Choroid plexus epithelial cell (primary cell): ENCODE measurements at regions not wholly inside any gene's neighbourhood (a gene's known extent, or its start where the extent isn't known, plus 50 kb on each side); places are given as distances from the start of the nearest gene placed in this dataset.

Source experiments
- DNase-seq: peaks from one replicate; pipeline ENCODE4 v3.0.0-alpha.2; 2010; ENCODE audit warnings: low read depth
- H3K4me3 ChIP-seq: 2 replicates; pipeline ENCODE4 v1.5.1; 2011; ENCODE audit warnings: low read depth, mild to moderate bottlenecking, control low read depth, low read length, moderate library complexity
- TF ChIP-seq, protein P1 (sequence below): conservative IDR thresholded peaks from 2 replicates; pipeline ENCODE4 v1.5.1; 2011; ENCODE audit warnings: low read depth, mild to moderate bottlenecking, control low read depth, inconsistent platforms, low read length, moderate library complexity

DNA sequence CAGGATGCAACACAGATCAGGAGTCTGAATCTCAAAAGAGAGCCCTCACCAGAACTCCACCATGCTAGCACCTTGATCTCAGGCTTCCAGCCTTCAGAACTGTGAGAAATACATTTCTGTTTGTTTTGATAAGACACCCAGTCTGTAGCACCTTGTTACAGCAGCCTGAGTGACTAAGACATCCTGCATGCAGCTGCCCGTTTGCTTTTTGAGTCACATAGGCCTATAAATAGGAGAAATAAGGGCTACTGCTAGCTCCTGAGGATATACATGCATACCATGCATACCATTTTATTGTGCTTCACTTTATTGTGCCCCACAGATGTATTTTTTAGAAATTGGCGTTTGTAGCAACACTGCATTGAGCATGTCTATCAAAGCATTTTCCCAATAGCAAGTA, 337.8 kb downstream of the CDH2 start:
- TF ChIP-seq, protein P1, sequence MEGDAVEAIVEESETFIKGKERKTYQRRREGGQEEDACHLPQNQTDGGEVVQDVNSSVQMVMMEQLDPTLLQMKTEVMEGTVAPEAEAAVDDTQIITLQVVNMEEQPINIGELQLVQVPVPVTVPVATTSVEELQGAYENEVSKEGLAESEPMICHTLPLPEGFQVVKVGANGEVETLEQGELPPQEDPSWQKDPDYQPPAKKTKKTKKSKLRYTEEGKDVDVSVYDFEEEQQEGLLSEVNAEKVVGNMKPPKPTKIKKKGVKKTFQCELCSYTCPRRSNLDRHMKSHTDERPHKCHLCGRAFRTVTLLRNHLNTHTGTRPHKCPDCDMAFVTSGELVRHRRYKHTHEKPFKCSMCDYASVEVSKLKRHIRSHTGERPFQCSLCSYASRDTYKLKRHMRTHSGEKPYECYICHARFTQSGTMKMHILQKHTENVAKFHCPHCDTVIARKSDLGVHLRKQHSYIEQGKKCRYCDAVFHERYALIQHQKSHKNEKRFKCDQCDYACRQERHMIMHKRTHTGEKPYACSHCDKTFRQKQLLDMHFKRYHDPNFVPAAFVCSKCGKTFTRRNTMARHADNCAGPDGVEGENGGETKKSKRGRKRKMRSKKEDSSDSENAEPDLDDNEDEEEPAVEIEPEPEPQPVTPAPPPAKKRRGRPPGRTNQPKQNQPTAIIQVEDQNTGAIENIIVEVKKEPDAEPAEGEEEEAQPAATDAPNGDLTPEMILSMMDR = no peak
- peak; percentile 94 for DNase-seq
- no peak overlapping the region for H3K4me3 ChIP-seq

DNA sequence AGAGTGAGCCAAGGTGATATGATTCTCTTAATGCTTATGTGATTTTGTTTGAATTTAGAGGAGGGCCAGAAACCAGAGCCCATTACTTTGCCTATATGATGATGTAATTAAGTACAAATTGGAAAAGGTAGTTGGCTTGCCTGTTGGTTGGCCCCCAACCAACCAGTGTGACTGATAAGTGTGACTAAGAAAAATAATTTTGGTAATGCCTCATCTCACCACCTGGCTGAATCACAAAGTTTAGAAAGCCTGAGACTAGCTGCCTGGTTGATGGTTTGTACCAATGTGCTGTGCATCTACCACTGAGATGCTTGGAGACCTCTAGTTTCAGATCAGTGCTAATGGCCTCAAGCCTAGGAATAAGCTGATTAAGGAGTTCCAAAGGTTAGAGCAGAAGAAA, 338.7 kb downstream of the CDH2 start:
- no peak for DNase-seq
- H3K4me3 ChIP-seq = no peak overlapping the region
- TF ChIP-seq, protein P1 = peak; percentile 2

DNA sequence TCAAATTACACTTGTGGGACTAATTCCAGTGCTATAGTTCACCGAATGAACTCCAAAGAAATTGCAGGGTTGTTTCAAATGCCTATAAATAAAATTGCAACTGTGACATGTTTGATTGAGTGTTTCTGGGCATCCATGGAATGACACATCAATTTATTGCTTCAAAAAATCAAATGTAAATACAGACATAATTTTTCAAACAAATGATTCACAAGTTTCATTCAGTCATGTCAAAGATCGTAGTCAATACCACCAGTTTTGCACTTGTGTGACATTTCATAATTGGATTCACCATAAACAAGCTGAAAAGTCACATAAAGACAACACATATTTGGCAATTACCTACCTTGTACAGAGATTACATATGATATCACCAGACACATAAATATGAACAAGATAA, 350.8 kb downstream of the CDH2 start:
- no peak overlapping the region for H3K4me3 ChIP-seq
- TF ChIP-seq, protein P1 = no peak
- no peak for DNase-seq

DNA sequence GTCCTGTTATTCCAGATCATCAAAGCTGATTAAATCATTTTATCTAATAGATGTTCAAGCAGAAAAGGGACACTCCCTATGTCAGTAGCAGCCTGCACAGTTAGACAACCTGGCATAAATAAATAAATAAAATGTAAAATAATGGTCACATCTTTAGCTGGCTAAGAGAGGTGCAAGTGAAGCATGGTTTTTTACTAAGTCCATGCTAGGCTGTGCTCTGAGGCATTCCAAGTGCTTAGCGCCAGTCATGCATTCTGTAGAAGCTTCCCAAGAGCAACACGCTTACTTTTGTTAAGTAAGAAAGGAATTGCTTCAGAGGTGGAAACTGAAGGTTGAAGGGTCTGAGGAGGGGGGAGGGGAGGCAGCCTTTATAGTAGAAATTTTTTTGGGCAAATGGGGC, 351.2 kb downstream of the CDH2 start:
- no peak for DNase-seq
- no peak overlapping the region for H3K4me3 ChIP-seq
- TF ChIP-seq, protein P1 = no peak

DNA sequence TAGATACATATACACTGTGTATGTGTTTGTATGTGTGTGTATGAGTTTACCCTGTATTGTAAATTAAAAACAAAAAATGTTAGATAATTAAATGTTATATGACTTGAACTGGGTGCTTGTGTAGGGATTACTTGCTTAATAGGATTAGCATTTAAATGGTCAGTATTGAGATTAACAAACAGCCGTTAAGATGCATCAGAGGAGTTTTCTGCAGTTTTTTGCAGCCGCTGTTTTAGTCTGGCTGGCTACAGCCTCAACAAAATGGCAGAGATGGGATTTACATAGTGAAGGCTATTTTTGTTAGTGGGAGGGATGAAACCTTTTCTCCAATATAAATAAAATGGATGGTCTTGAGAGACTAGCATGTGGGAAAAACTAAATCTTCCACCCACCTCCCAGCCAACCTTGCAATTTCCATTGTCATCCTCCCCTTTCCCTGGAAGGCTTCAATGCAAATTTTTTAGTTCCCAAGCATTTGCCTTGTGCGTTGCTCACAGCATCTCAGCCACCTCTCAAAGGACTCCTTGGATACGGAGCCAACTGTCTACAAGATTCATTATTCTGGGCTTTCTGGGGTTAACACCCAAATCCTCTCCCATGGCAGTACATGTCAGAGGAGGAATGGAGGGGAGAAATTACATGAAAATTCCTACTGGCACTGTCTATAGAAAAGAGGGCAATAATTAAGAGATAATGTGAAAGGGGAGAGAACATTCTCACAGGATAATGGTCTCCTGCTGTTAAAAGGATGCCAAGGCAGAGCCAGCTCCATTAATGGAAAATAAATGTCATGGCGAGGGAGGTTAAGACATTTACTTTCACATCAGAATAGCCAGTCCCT, 351.9 kb downstream of the CDH2 start:
- H3K4me3 ChIP-seq = no peak overlapping the region
- TF ChIP-seq, protein P1 = no peak
- no peak for DNase-seq

DNA sequence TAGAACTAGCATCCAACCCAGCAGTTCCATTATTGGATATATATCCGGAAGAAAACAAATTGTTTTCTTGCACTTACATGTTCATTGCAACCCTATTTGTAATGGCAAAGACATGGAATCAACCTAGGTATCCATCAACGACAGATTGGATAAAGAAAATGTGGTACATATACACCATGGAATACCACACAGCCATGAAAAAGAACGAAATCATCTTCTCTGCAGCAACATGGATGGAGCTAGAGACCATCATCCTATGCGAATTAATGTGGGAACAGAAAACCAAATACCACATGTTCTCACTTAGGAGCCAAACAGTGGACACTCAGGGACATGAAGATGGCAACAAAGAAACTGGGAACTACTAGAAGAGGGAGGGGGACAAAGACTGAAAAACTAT, 352.7 kb downstream of the CDH2 start:
- no peak overlapping the region for H3K4me3 ChIP-seq
- DNase-seq = no peak
- TF ChIP-seq, protein P1 = no peak

DNA sequence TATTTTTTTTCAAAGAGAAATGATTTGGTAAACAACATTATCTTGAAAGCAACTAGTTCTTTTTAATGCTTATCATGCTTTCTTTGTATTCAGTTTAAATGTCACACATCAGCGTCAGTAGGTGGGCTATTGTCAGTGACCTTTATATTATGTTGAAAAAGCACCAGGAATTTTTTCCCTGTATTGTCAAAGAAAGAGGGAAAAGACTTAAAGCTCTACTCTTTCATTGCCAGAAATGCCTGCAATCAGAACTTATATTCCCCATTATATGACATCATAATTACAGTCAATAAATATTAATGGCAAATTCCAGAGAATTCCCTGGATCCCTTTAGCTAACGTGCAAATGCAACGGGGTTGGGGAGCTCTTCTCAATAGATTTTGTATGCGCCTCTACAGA, 353.9 kb downstream of the CDH2 start:
- TF ChIP-seq, protein P1 = no peak
- no peak for DNase-seq
- no peak overlapping the region for H3K4me3 ChIP-seq
